ENCODE measurements at regions not wholly inside any gene's neighbourhood (a gene's known extent, or its start where the extent isn't known, plus 50 kb on each side); places are given as distances from the start of the nearest gene placed in this dataset.
"Not testable (repeated sequence)": the region's sequence is repeated elsewhere in the genome, so short reads cannot be mapped to it uniquely, and the experiment has no call there.

DNA sequence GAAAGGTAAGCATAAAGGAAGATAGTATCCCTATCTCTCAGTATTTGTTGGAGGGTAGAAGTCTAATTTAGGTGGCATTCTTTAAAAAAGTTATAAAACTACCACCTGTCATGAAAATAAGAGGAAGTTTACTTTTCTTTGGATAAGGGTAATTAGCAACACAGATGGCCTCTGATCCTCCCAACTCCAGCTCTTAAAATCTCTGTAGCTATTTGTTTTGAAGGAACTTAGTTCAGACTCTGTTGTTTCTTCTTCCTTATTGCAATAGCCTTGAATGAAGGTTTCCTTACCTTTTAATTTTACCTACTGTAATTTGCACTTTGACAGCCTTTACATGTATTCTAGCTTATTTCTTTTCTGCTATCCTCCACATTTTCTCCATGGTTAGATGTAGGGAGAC, 1261.3 kb downstream of the RAPGEF2 start:
- no peak overlapping the region for H2AFZ ChIP-seq
- no peaks in the 10 kb centered on the region for H3K79me2 ChIP-seq
- H3K4me1 ChIP-seq, result no peaks in the 10 kb centered on the region
- no peaks in the 10 kb centered on the region for H3K9me3 ChIP-seq (ENCODE audit: control insufficient read depth, low read length)
- no peak for TF ChIP-seq CTCF (IDR thresholded peaks at IDR 0.05)
- no peaks in the 10 kb centered on the region for H3K36me3 ChIP-seq (ENCODE audit: control insufficient read depth, insufficient read depth, low read length)
- H3K4me2 ChIP-seq (ENCODE audit: low read length), result no peak overlapping the region
- H3K27ac ChIP-seq, result no peak overlapping the region
- no peaks in the 10 kb centered on the region for H3K27me3 ChIP-seq (ENCODE audit: control insufficient read depth, insufficient read depth, low read length)
- H3K9ac ChIP-seq, result no peak overlapping the region
- H3K4me3 ChIP-seq (ENCODE audit: low read depth, low read length), result no peak overlapping the region

GRCh38 chr4:160364665-160365064, 1261.8 kb downstream of the RAPGEF2 start:
- not testable (repeated sequence) for H3K9ac ChIP-seq; H3K4me3 ChIP-seq (ENCODE audit: low read depth, low read length); H3K27me3 ChIP-seq (ENCODE audit: control insufficient read depth, insufficient read depth, low read length); H3K4me1 ChIP-seq; H3K79me2 ChIP-seq; H3K36me3 ChIP-seq (ENCODE audit: control insufficient read depth, insufficient read depth, low read length); H3K9me3 ChIP-seq (ENCODE audit: control insufficient read depth, low read length); H3K4me2 ChIP-seq (ENCODE audit: low read length); H3K27ac ChIP-seq; H2AFZ ChIP-seq

DNA sequence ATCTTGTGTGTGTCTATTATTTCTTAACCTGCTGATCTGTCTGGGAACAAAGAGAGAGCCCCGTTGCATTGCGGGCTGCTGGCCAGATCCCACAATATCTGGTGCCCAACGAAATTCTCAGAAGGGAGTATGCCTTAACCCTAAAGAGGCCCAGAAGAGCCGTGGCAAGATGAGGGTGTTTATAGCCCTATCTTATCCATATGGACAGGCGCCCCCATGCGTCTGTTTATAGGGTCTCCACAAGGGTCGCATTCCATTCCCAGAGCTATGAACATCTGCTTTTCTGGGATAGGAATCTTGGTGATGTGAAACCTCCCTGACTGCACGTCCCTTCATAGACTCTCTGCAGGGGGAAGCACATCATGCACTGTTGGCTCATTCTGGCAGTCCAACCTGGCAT, 1262.5 kb downstream of the RAPGEF2 start:
- not testable (repeated sequence) for H3K9me3 ChIP-seq (ENCODE audit: control insufficient read depth, low read length); H3K27ac ChIP-seq; H3K9ac ChIP-seq; H3K27me3 ChIP-seq (ENCODE audit: control insufficient read depth, insufficient read depth, low read length); H3K4me1 ChIP-seq; H3K79me2 ChIP-seq; H3K4me2 ChIP-seq (ENCODE audit: low read length); H3K4me3 ChIP-seq (ENCODE audit: low read depth, low read length); H2AFZ ChIP-seq; H3K36me3 ChIP-seq (ENCODE audit: control insufficient read depth, insufficient read depth, low read length)

DNA sequence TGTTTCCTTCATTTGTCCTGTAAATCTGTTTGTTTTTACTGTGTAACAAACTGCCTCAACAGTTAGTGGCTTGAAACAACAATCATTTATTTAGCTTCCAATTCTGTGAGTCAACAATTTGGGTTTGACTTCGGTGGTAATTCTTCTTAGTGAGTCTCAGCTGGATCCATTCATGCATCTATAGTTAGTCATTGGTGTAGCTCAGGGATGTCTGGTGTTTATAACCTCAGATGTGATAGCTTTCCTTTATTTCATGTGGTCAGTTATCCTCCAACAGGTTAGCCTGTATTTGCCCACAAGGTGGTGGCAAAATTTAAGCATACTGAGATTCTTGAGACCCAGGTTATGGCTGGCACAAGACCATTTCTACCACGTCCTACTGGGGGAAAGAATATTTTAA, 1267.2 kb downstream of the RAPGEF2 start:
- Histone ChIP-seq H3K27ac (no peak overlapping the region), H2AFZ (no peak overlapping the region), H3K4me1 (no peaks in the 10 kb centered on the region), H3K4me3 (ENCODE audit: low read depth, low read length) (no peak overlapping the region), H3K9ac (no peak overlapping the region), H3K27me3 (ENCODE audit: control insufficient read depth, insufficient read depth, low read length) (no peaks in the 10 kb centered on the region), H3K36me3 (ENCODE audit: control insufficient read depth, insufficient read depth, low read length) (no peaks in the 10 kb centered on the region), H3K9me3 (ENCODE audit: control insufficient read depth, low read length) (no peaks in the 10 kb centered on the region), H3K79me2 (no peaks in the 10 kb centered on the region), H3K4me2 (ENCODE audit: low read length) (no peak overlapping the region)
- no peak for TF ChIP-seq CTCF (IDR thresholded peaks at IDR 0.05)

DNA sequence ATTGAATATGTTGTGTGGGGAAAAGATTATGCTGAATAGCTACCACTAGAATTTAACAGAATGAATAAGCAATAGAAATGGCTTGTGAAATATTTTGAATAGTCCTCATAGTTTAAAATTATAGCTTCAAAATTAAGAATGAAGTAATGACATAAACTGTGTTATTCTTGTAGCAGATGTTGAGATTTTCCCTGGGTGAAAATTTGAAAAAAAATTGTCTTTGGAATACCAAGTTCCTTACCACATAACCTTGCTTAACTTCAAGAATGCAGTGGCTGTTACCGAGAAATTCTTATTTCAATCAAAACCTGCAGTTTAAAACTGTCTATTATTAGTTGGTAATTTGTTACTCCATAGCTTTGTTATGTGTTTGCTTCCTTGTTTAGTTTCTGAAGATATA, 1268.6 kb downstream of the RAPGEF2 start:
- no peak overlapping the region for H3K4me2 ChIP-seq (ENCODE audit: low read length)
- H3K27ac ChIP-seq, result no peak overlapping the region
- no peak for TF ChIP-seq CTCF (IDR thresholded peaks at IDR 0.05)

GRCh38 chr4:160372390-160372789, 1269.5 kb downstream of the RAPGEF2 start:
- Histone ChIP-seq H3K27ac (no peak overlapping the region), H3K36me3 (ENCODE audit: control insufficient read depth, insufficient read depth, low read length) (no peaks in the 10 kb centered on the region), H3K4me1 (no peaks in the 10 kb centered on the region), H3K4me3 (ENCODE audit: low read depth, low read length) (no peak overlapping the region), H2AFZ (no peak overlapping the region), H3K9ac (no peak overlapping the region), H3K9me3 (ENCODE audit: control insufficient read depth, low read length) (no peaks in the 10 kb centered on the region), H3K4me2 (ENCODE audit: low read length) (no peak overlapping the region), H3K27me3 (ENCODE audit: control insufficient read depth, insufficient read depth, low read length) (no peaks in the 10 kb centered on the region), H3K79me2 (no peaks in the 10 kb centered on the region)
- TF ChIP-seq CTCF (IDR thresholded peaks at IDR 0.05), result no peak

More for the DNA sequence above, 1268.6 kb downstream of the RAPGEF2 start:
- no peaks in the 10 kb centered on the region for H3K79me2 ChIP-seq
- H3K4me3 ChIP-seq (ENCODE audit: low read depth, low read length), result no peak overlapping the region
- no peaks in the 10 kb centered on the region for H3K9me3 ChIP-seq (ENCODE audit: control insufficient read depth, low read length)
- H3K27me3 ChIP-seq (ENCODE audit: control insufficient read depth, insufficient read depth, low read length), result no peaks in the 10 kb centered on the region
- no peaks in the 10 kb centered on the region for H3K4me1 ChIP-seq
- H3K36me3 ChIP-seq (ENCODE audit: control insufficient read depth, insufficient read depth, low read length), result no peaks in the 10 kb centered on the region
- H3K9ac ChIP-seq, result no peak overlapping the region
- no peak overlapping the region for H2AFZ ChIP-seq

All from parathyroid adenoma (tissue), 2 donors.